ENCODE measurements at regions not wholly inside any gene's neighbourhood (a gene's known extent, or its start where the extent isn't known, plus 50 kb on each side); places are given as distances from the start of the nearest gene placed in this dataset.
A peak's percentile ranks its signal among the peaks of the same experiment; 100 is the strongest.

- TF ChIP-seq, protein P1, sequence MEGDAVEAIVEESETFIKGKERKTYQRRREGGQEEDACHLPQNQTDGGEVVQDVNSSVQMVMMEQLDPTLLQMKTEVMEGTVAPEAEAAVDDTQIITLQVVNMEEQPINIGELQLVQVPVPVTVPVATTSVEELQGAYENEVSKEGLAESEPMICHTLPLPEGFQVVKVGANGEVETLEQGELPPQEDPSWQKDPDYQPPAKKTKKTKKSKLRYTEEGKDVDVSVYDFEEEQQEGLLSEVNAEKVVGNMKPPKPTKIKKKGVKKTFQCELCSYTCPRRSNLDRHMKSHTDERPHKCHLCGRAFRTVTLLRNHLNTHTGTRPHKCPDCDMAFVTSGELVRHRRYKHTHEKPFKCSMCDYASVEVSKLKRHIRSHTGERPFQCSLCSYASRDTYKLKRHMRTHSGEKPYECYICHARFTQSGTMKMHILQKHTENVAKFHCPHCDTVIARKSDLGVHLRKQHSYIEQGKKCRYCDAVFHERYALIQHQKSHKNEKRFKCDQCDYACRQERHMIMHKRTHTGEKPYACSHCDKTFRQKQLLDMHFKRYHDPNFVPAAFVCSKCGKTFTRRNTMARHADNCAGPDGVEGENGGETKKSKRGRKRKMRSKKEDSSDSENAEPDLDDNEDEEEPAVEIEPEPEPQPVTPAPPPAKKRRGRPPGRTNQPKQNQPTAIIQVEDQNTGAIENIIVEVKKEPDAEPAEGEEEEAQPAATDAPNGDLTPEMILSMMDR (IDR thresholded peaks at IDR 0.05; ENCODE audit: unreplicated experiment), result no peak
- intact Hi-C loops (cut with micrococcal nuclease; ENCODE audit: unreplicated experiment), result no loop called here
- Mint-ChIP-seq H3K4me1 (ENCODE audit: low read depth, unreplicated experiment) (no peaks in the 10 kb centered on the region), H3K27me3 (ENCODE audit: unreplicated experiment) (no peaks in the 10 kb centered on the region), H3K9me3 (ENCODE audit: low read depth, unreplicated experiment) (no peaks in the 10 kb centered on the region), H3K4me3 (ENCODE audit: low read depth, unreplicated experiment) (no peak overlapping the region), H3K36me3 (ENCODE audit: insufficient read depth, unreplicated experiment) (no peaks in the 10 kb centered on the region), H3K27ac (ENCODE audit: unreplicated experiment) (no peak overlapping the region)
- peak; percentile 24 for DNase-seq
- CTCF ChIA-PET, result no interaction called here
- BruUV-seq (replicated peaks), result no TSS peak
Measured at GRCh38 chr19:27746691-27747380, 1466.1 kb downstream of the UQCRFS1 start.

DNA sequence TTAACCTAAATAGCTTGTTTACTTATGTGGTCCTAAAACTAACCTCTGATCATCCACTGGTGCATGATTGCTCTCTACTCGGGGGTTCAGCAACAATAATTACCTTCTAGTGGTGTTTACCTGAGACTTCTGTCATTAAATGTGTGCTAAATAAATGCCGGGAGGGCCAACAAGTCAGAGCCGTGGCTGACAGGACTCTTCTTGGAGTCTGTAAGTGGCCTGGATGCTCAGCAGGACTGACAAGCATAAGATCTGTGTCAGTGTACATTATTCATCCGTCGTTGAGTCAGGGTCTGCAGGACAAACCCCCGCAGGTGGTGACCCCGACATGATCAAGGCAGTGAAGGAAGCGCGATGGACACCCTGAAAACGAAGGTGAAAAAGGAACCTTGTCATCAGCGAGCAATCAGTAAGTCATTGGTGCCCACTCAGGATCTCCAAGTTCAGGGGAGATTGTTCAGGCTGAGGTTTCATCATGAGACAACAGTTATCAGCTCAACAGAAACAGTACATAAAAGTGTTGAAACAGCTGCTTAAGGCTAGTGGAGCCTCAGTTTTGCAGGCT, 1466.9 kb downstream of the UQCRFS1 start:
- Mint-ChIP-seq H3K9me3 (ENCODE audit: low read depth, unreplicated experiment) (no peaks in the 10 kb centered on the region), H3K36me3 (ENCODE audit: insufficient read depth, unreplicated experiment) (no peaks in the 10 kb centered on the region), H3K4me3 (ENCODE audit: low read depth, unreplicated experiment) (no peak overlapping the region), H3K27me3 (ENCODE audit: unreplicated experiment) (no peaks in the 10 kb centered on the region), H3K4me1 (ENCODE audit: low read depth, unreplicated experiment) (no peaks in the 10 kb centered on the region), H3K27ac (ENCODE audit: unreplicated experiment) (no peak overlapping the region)
- CTCF ChIA-PET, result no interaction called here
- intact Hi-C loops (cut with micrococcal nuclease; ENCODE audit: unreplicated experiment), result no loop called here
- TF ChIP-seq, protein P1 (IDR thresholded peaks at IDR 0.05; ENCODE audit: unreplicated experiment), result no peak
- DNase-seq, result no peak
- BruUV-seq (replicated peaks), result no TSS peak

DNA sequence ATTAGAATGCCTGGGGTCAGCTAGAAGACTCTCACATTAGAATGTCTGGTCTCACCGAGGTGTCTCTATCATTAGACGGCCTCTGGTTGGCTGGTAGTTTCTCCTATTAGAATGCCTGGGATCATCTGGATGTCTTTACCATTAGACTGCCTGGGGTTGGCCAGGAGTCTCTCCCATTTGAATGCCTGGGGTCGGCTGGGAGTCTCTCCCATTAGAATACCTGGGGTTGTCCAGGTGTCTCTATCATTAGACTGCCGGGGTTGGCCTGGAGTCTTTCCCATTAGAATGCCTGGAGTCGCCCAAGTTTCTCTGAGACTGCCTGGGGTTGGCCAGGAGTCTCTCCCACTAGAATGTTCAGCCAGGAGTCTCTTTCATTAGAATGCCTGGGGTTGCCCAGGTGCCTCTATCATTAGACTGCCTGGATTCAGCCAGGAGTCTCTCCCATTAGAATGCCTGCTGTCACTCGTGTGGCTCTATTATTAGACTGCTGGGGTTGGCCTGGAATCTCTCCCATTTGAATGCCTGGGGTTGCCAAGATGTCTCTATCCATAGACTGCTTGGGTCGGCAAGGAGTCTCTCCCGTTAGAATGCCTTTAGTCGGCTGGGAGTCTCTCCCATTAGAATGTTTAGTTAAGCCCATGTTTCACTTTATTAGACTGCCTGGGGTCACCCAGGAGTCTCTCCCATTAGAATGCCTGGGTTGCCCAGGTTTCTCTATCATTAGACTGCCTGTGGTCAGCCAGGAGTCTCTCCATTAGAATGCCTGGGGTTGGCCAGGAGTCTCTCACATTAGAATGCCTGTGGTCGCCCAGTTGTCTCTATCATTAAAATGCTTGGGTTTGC, 1467.8 kb downstream of the UQCRFS1 start:
- H3K27me3 Mint-ChIP-seq (ENCODE audit: unreplicated experiment), result no peaks in the 10 kb centered on the region
- no peaks in the 10 kb centered on the region for H3K36me3 Mint-ChIP-seq (ENCODE audit: insufficient read depth, unreplicated experiment)
- CTCF ChIA-PET, result no interaction called here

GRCh38 chr19:27742041-27742440, 1470.9 kb downstream of the UQCRFS1 start:
- CTCF ChIA-PET, result no interaction called here
- H3K36me3 Mint-ChIP-seq (ENCODE audit: insufficient read depth, unreplicated experiment), result no peaks in the 10 kb centered on the region
- H3K9me3 Mint-ChIP-seq (ENCODE audit: low read depth, unreplicated experiment), result peaks cover 2% of the 10 kb centered on the region
- H3K27me3 Mint-ChIP-seq (ENCODE audit: unreplicated experiment), result no peaks in the 10 kb centered on the region
- no TSS peak for BruUV-seq (replicated peaks)
- TF ChIP-seq, protein P1 (IDR thresholded peaks at IDR 0.05; ENCODE audit: unreplicated experiment), result no peak
- no peaks in the 10 kb centered on the region for H3K4me1 Mint-ChIP-seq (ENCODE audit: low read depth, unreplicated experiment)
- H3K4me3 Mint-ChIP-seq (ENCODE audit: low read depth, unreplicated experiment), result no peak overlapping the region
- H3K27ac Mint-ChIP-seq (ENCODE audit: unreplicated experiment), result no peak overlapping the region
- intact Hi-C loops (cut with micrococcal nuclease; ENCODE audit: unreplicated experiment), result no loop called here
- no peak for DNase-seq

More for the DNA sequence above, 1467.8 kb downstream of the UQCRFS1 start:
- TF ChIP-seq, protein P1 (IDR thresholded peaks at IDR 0.05; ENCODE audit: unreplicated experiment), result no peak
- no TSS peak for BruUV-seq (replicated peaks)
- H3K4me3 Mint-ChIP-seq (ENCODE audit: low read depth, unreplicated experiment), result no peak overlapping the region
- H3K27ac Mint-ChIP-seq (ENCODE audit: unreplicated experiment), result no peak overlapping the region
- H3K4me1 Mint-ChIP-seq (ENCODE audit: low read depth, unreplicated experiment), result no peaks in the 10 kb centered on the region
- intact Hi-C loops (cut with micrococcal nuclease; ENCODE audit: unreplicated experiment), result no loop called here
- no peak for DNase-seq
- H3K9me3 Mint-ChIP-seq (ENCODE audit: low read depth, unreplicated experiment), result peaks cover 2% of the 10 kb centered on the region

Data from Calu3 (cell line).